NCI-H524 treated with DMSO at 0.1 percent for 48 hours (cell line): ENCODE measurements at regions not wholly inside any gene's neighbourhood (a gene's known extent, or its start where the extent isn't known, plus 50 kb on each side); places are given as distances from the start of the nearest gene placed in this dataset.
A peak's percentile ranks its signal among the peaks of the same experiment; 100 is the strongest.

Source experiments
- DNase-seq: peaks from one replicate; lab custom pipeline; 2025; lab: John Stamatoyannopoulos, UW

DNA sequence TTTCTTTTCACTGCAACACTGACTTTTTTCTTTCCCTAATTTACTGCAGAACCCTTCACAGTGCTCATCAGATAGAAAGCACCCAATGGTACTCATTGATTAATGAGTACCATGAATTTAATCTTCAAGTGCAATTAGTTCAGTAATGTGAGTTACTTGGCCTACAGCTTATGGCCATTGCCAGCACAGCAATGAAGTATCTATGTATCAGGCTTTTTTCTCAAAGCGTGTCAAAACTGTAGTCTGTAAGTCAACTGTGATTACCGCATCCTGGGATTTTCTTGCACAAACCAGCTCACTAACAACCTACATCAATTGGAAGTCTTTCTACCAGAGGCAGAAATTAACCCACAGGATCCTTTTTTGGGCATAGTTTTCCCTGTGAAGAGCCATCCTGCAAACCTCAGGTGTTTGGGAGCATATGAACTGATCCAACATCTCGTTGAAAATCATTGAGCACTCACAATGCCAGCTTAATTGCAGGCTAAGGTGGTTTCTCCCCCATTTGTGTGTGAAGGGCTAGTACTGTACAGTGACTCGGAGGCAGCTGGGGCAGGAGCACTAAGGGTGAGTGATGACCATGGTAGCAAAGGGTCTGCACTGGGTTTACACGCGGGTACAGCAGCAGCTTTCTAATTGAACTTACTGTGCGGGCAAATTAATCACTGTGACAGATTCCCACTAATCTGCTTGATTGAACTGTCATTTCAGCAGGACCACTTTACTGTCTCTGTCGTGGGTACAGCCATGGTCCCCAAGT lies 619.3 kb downstream of the SNAPC1 start:
- peak; percentile 27 for DNase-seq

GRCh38 chr14:62409169-62409568 lies 636.1 kb downstream of the KCNH5 start:
- no peak for DNase-seq

- no peak for DNase-seq
Observed at GRCh38 chr14:62409626-62410300, 635.5 kb downstream of the KCNH5 start.

DNA sequence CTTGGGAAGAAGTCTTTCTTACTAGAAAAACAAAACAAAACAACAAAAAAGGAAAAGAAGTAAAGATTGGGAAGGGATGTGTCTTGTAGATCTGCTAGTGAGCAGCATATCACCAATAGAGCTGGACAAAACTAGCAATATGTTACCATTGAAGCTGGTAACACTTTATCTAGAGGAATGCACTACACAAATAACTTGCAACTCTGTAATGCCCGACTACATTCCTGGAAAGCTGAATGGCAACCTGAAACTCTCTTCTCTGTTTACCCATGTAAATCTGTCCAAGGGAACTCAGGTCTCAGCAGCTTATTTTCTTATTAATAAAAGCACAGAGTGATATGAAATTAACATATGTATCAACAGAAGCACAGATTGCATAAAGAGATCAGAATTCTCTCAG lies 624.4 kb downstream of the KCNH5 start:
- no peak for DNase-seq

GRCh38 chr14:62428429-62429203 lies 616.6 kb downstream of the KCNH5 start:
- DNase-seq = no peak

GRCh38 chr14:62429683-62430082 lies 615.6 kb downstream of the KCNH5 start:
- DNase-seq = no peak

DNA sequence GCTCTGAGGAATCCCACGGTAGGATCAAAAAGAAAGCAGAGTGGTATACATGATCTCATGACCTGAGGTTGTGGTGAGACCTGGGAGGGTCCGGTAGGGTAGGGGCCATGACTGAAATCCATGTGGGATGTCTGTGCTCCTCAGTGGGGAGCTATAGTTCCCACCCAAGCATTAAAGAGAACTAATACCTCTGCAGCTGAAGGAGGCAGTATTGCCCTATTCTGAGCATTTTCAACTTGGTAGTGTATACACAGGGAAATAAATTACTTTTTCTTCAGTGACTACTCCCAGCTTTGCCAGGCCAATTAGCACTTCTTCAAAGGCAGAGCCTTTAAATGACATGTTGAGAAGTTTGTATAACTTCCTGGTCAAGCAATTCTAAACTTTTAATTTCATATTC lies 613.8 kb downstream of the KCNH5 start:
- DNase-seq = no peak

DNA sequence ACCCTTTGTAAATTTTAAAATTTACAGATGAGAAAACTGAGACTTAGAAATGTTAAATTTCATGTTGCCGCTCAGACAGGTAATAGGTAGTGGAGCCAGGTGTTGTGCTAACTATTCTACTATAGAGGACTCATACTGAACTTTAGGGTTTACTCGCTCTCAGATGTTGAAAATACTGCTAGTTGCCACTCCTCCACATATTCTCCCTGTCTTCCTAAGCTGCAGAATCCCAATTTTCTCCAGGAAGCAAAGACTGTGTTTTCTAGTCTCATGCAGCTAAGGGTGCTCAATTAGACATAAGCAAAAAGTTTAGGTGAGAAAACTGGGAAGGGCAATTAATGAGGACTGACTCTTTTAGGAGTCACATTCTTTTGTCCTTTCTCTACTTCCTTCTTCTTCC lies 612.3 kb downstream of the KCNH5 start:
- no peak for DNase-seq

DNA sequence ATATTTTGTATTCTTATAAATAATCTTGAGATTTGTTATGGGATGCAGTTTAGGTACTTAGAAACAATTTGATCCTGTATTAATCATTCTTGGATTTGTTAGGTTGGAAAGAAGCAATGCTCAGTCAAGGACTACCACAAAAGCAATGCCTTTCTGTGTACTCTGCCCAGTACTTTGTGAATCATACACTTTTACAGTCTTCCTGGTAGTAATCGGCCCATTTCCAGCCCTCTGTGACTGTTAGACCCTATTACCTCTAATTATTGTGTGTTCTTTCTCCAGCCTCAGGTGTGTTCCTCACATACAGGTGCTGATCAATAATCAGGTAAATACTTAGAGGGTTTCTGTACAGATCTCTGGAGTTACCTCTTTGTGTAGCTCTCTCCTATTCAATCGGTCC lies 609.0 kb downstream of the KCNH5 start:
- DNase-seq = no peak

- no peak for DNase-seq
Observed at GRCh38 chr14:62439210-62439609, 606.0 kb downstream of the KCNH5 start.

GRCh38 chr14:62443796-62444195 lies 601.5 kb downstream of the KCNH5 start:
- DNase-seq = no peak

GRCh38 chr14:62445570-62445969 lies 599.7 kb downstream of the KCNH5 start:
- DNase-seq = no peak

DNA sequence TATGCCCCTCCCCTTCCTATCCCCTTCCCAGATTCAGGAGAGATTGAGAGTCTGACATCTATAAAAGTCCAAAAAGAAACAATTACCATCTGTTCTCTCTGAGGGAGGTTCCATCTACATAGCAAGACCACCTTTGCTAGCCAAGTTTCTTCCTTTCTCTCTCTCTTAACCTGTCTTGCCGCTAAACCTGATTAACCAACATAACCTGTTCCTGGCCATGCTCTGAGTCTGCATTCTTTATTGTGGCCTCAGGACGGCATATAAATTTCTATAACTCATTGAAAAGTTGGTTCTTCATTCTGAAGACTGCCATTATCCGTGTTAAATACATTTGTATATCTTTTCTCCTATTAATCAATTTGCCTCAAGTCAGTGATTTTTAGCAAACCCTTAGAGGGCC lies 594.0 kb downstream of the KCNH5 start:
- DNase-seq = no peak

- no peak for DNase-seq
Observed at GRCh38 chr14:62453226-62453625, 592.0 kb downstream of the KCNH5 start.

GRCh38 chr14:62455446-62455845 lies 589.8 kb downstream of the KCNH5 start:
- no peak for DNase-seq

DNA sequence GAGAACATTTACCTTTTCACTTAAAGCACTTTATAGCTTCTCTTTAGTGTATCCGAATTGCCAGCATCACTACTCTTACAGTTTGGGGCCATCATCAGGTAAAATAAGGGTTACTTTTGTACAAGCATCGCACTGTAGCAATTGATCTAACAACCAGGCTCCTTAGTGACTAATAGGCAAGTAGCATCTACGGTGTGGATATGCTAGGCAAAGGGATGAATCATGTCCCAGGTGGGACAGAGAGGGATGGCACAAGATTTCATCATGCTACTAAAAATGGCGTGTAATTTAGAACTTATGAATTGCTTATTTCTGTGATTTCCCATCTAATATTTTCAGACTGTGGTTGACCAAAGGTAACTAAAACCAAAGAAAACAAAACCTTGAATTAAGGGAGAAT lies 582.3 kb downstream of the KCNH5 start:
- DNase-seq = no peak

DNA sequence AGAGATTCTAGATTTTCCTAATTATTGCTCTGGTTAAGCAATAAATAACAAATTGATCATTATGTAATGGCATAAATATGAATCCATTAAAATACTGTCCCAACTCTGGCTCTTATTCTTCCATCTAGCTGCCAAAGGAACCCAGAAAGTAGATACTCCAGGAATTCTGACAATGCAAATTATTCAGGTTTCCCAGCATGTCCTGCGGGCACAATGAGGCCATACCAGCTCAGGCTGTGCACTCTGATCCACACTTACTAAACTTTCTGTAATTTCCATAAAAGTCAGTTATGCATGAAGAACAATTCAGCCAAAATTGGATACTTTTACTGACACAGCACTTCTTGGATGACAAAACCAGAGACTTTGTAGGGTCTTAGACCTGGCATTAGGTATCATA lies 576.3 kb downstream of the KCNH5 start:
- no peak for DNase-seq

DNA sequence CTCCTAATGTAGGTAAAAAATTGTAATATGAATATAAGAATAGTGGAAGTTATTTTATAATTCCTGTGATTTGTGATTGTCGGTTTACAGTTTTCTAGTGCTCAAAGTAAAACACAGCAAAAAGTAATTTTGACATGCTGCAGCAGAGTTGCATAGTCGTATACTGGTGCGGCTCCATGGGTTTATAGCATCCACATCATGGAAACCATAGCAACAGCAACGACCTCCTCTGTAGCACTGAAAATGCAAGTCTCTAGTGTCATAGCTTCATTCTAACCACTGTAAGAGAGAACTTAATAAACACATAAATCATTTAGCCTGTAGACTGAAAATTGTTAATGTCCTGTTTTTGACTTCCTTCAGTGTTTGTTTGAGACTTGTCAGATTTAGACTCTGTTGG lies 574.3 kb downstream of the KCNH5 start:
- no peak for DNase-seq

GRCh38 chr14:62491146-62491545 lies 554.1 kb downstream of the KCNH5 start:
- no peak for DNase-seq

DNA sequence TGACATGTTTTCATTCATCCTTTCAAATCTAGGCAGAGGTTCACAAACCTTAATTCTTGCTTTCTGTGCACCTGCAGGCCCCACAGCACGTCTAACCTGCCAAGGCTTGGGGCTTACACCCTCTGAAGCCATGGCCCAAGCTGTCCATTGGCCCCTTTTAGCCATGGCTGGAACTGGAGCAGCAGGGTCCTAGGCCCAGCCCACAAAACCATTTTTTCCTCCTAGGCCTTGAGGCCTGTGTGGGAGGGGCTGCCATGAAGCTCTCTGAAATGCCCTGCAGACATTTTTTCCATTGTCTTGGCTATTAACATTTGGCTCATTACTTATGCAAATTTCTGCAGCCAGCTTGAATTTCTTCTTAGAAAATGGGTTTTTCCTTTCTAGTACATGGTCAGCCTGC lies 547.5 kb downstream of the KCNH5 start:
- no peak for DNase-seq

- no peak for DNase-seq
Observed at GRCh38 chr14:62501021-62501750, 544.1 kb downstream of the KCNH5 start.

DNA sequence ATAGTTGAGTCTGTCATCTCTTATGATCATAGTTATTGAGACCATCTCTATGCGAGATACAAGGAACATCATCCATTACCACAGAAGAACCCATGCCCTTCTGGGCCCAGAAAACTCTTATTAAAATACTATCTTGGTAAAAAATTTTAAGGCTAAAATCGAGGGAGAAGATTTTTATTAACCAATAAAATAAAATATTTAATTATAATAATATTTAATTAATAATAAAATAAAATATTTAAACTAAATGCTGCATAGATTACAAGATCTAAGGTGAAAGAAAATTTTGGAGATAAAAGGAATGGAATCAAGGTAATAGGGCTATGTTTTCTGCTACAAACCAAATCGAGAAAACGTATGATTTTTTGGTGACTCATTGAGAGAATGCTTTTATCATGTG lies 540.2 kb downstream of the KCNH5 start:
- no peak for DNase-seq
